Left lobe of liver (tissue), 2 donors: ENCODE measurements at regions not wholly inside any gene's neighbourhood (a gene's known extent, or its start where the extent isn't known, plus 50 kb on each side); places are given as distances from the start of the nearest gene placed in this dataset.

ENCODE experiments used
- ATAC-seq: fragments of 200-7000 bp; cut with Tn5 transposase; one replicate; pipeline ENCODE4 v1.9.1; 2020; ENCODE audit warnings: mild to moderate bottlenecking, moderate library complexity
- DNase-seq: peaks from one replicate; pipeline ENCODE4 v3.0.0-alpha.2; 2020; ENCODE audit warnings: low spot score
- donor health status: DM: no; HTN: no; CAD: no; lungs with moderate emphysema.
- donor health status: DM: no; HTN: yes; CAD: no.

DNA sequence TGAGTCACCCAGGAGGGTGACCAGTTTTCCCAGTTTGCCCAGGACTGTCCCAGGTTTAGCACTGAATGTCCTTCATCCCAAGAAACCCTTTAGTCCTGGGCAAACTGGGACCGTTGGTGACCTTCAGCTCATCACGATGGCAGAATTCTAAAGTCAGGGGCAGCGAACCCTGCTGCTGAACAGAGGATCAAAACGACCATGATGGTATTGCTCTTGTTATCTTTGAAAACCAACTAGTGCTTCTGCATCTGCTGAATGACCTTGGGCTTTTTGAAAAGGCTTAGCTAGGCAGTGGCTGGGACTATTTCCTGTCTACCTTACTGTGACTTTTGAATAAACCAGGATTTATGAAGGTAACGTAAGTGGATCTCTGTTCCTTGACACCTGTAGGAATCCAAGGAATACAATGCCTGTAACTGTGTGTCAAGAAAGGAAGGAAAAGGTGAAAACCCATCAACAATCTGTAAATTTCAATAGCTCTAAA is 281.9 kb downstream of the SOX9 start:
- ATAC-seq (no peak), DNase-seq (no peak)

DNA sequence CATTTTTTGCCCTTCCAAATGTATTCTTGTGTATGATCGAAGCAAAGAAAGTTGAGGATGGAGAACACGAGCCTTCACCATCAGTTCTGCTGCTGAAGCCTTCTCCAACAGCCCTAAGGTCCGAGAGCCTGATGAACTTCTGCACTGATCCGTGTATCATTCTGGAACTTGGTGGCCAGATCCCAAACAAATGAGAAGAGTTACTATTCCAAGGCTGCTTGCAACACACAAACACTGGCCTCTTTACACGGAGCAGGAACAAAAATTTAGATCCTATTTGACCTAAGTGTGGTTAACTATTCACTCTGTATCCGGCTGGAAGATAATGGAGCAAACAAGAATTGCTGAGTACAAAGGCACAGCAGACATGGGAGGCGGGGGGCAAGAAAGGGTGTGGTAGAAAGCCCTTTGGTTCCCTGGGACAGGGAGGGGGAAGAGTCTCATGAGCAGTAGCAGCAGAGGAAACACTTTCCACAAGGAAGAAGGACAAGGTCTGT is 282.9 kb downstream of the SOX9 start:
- ATAC-seq = no peak
- DNase-seq = no peak

GRCh38 chr17:72404872-72405271 is 284.1 kb downstream of the SOX9 start:
- DNase-seq = no peak
- ATAC-seq = no peak

GRCh38 chr17:72405662-72406230 is 284.9 kb downstream of the SOX9 start:
- DNase-seq = no peak
- ATAC-seq = no peak

GRCh38 chr17:72406498-72406897 is 285.7 kb downstream of the SOX9 start:
- ATAC-seq = no peak

GRCh38 chr17:72407336-72407909 is 286.6 kb downstream of the SOX9 start:
- ATAC-seq = no peak
- no peak for DNase-seq

More at GRCh38 chr17:72406498-72406897, 285.7 kb downstream of the SOX9 start:
- no peak for DNase-seq

DNA sequence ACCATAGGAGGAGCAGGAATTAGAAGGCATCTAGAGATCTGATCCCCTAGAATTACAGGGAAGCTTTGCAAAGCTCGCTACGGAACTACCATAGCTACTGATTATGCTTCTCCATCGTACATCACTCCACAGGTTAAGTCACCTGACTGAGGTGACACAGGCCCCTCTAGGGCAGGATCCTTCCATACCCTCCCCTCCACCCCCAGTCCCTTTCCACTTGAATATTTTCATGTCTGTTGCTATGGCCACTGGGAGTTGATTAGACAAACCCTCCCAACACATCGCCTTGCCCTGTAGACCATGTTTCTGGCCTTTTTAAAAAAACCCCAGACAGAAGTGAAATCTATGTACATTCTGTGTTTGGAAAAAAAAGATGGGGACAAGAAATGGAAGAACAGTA is 287.1 kb downstream of the SOX9 start:
- DNase-seq = no peak
- ATAC-seq = no peak

DNA sequence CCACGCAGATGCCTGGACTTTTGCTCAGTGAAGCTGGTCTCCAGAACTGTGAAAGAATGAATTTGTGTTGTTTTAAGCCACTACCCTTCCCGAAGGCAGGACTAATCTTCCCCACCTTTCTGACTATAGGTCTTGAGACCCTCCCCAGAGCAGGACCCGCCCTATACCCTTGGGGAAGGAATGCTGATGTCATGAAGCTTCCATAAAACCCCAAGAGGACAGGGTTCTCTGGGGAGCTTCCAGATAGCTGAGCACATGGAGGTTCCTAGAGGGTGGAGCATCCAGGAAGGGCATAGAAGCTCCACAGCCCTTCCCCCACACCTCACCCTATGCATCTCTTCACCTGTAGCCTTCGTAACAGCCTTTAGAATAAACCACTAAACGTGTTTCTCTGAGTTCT is 287.8 kb downstream of the SOX9 start:
- ATAC-seq (no peak), DNase-seq (no peak)

DNA sequence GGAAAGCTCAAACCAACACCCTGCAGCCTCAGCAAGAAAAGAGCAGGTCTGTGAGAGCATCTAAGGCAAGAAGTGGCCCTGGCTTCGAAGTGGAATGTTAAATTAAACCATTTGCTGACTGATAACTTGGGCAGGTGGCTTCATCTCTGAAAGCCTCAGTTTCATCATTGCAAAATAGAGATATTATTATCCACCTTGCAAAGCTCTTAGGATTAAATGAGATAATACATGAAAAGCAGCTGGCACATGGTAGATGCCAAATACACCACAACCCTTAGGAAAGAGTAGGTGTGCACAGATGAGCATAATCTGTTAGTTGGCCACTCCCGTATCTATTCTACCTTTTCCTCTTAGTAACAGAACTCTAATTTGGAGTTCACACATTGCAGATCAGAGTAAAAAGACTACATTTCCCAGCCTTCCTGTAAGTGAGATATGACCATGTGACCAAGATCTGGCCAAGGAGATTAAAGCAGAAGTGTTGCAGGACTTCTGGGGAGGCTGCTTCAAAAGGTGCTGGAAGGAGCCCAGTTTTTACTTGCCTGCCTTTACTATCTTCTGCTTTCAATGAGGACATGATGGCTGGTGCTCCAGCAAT is 288.7 kb downstream of the SOX9 start:
- DNase-seq (no peak), ATAC-seq (no peak)

- no peak for ATAC-seq
- no peak for DNase-seq
These were observed 290.3 kb downstream of the SOX9 start for GRCh38 chr17:72411124-72411563.

DNA sequence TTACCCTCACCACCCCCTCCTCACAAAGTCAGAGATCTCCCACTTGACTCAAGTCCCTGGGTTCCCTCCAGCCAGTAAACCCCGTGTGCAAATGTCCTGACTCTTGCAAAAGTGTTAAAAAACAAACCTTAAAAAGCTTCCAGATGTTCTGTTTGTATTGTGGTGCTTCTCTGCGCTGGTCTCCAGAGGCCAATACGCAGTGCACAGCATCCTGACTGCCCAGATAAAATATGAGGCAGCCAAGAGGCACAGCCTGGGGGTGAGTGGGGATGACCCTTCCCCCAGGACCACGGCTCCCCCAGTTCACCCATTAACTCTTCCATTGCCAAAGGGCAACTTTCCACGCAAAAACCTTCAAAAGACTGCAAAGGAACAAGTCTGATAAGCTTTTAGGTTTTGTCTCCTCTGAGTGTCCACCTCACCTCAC is 291.8 kb downstream of the SOX9 start:
- no peak for ATAC-seq
- DNase-seq = no peak

- no peak for ATAC-seq
These were observed 292.5 kb downstream of the SOX9 start for GRCh38 chr17:72413077-72414031.

GRCh38 chr17:72414032-72414396 is 293.2 kb downstream of the SOX9 start:
- DNase-seq = no peak
- ATAC-seq = no peak

More at GRCh38 chr17:72413077-72414031, 292.5 kb downstream of the SOX9 start:
- DNase-seq = no peak

GRCh38 chr17:72414967-72415853 is 294.4 kb downstream of the SOX9 start:
- DNase-seq = no peak
- no peak for ATAC-seq

DNA sequence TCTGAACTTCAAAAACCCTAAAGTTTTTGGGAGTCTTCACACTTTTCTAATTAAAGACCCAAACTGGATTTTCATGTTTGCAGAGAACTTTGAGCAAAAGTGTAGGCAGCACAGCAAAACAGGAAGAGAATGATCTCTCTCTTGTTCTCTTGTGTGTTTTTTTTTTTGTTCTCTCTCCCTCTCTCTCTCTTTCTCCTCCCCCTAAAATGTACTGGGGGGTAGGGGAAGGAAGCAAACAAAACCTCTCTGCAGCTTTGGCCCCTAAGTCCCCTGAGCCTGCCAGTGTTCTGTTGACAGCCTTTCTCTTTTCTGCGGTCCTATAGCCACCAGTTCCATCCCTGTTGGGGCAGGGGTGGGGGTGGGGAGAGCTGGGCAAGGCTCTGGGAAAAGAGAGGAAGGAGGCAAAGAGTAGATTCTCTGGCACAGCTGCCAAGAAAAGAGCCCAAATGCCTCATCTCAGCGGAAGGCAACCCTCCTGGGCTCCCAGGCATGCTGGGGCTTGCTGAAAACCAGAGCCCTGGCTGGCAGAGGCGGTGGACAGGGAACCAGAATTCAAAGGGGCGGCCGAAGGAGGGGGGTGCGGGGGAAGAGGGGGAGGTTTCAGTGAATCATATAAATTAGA is 295.3 kb downstream of the SOX9 start:
- DNase-seq = no peak
- no peak for ATAC-seq

DNA sequence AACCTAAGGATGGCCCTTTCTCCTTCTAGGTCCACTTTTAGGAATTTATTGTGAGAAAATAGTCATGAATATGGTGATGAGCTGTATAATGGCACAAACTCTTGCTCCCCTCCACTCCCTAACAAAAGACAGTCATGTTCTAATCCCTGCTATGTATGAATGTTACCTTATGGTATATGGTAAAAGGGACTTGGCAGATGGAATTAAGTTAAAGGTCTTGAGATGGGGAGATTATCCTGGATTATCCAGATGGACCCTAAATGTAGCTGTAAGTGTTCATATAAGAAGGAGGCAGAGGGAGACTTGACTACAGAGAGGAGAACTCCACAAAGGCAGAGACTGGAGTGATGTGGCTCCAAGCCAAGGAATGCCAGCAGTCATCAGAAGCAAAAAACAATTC is 296.1 kb downstream of the SOX9 start:
- no peak for DNase-seq

GRCh38 chr17:72417627-72418026 is 296.8 kb downstream of the SOX9 start:
- ATAC-seq (no peak), DNase-seq (no peak)

More for the DNA sequence above, 296.1 kb downstream of the SOX9 start:
- ATAC-seq = no peak

- DNase-seq (no peak), ATAC-seq (no peak)
These were observed 299.3 kb downstream of the SOX9 start for GRCh38 chr17:72419866-72420774.

- ATAC-seq = no peak
These were observed 299.9 kb downstream of the SOX9 start for GRCh38 chr17:72420775-72421127.

More at GRCh38 chr17:72420775-72421127, 299.9 kb downstream of the SOX9 start:
- no peak for DNase-seq
